ENCODE measurements at regions not wholly inside any gene's neighbourhood (a gene's known extent, or its start where the extent isn't known, plus 50 kb on each side); places are given as distances from the start of the nearest gene placed in this dataset.

DNA sequence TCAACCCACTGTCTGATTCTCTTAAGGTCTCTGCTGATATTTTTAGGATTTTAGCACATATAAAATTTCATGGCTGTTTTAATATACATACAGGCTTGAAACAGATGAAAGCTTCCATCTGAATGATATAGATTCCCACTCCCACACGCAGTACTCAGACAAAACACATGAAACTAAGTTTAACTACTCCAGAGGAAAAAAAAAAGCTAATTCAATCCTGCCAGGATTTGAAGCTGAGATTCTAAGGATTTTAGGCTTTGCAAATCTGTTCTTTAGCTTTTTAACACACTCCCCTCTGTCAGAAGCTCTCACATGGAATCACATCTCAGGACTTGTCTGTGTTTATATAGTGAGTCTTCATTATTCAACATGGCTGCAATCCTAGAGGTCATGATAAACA lies 217.3 kb downstream of the BCAT1 start:
- Histone ChIP-seq H3K4me1 (no peaks in the 10 kb centered on the region), H3K27ac (no peak overlapping the region), H3K4me3 (no peak overlapping the region), H3K4me2 (no peak overlapping the region), H3K9me3 (no peaks in the 10 kb centered on the region)
- CTCF ChIA-PET, result no interaction called here
- no peak for TF ChIP-seq CEBPB (IDR thresholded peaks at IDR 0.05)
- TF ChIP-seq NR3C1 (IDR thresholded peaks at IDR 0.05), result no peak
- no peak for TF ChIP-seq RFX5 (IDR thresholded peaks at IDR 0.05)
- TF ChIP-seq HOXA7 (CRISPR knock-in tag; IDR thresholded peaks at IDR 0.05), result no peak
- no peak for TF ChIP-seq HDAC2 (IDR thresholded peaks at IDR 0.05)
- TF ChIP-seq CBX2 (IDR thresholded peaks at IDR 0.05; ENCODE audit: borderline replicate concordance, low read depth), result no peak
- 2% methylated on average over 1 of the region's 1 CpG for WGBS (ENCODE audit: missing lambda C conversion rate)
- POLR2A ChIA-PET, result no interaction called here
- DNase-seq (ENCODE audit: low read depth in 1 of 2, low spot score in 1 of 2) (no peak), FAIRE-seq (no peak), ATAC-seq (no peak)

GRCh38 chr12:24730489-24730896 lies 218.4 kb downstream of the BCAT1 start:
- no peak for ATAC-seq
- DNase-seq (ENCODE audit: low read depth in 1 of 2, low spot score in 1 of 2), result no peak
- Histone ChIP-seq H3K4me1 (no peaks in the 10 kb centered on the region), H3K27ac (no peak overlapping the region), H3K4me3 (no peak overlapping the region), H3K4me2 (no peak overlapping the region), H3K9me3 (no peaks in the 10 kb centered on the region)
- no peak for FAIRE-seq
- ChIA-PET POLR2A (no interaction called here), CTCF (no interaction called here)
- 0% methylated on average over 1 of the region's 1 CpG for WGBS (ENCODE audit: missing lambda C conversion rate)
- TF ChIP-seq ZNF302 (CRISPR knock-in tag; IDR thresholded peaks at IDR 0.05), result no peak
- no peak for TF ChIP-seq EP300 (IDR thresholded peaks at IDR 0.05)
- no peak for TF ChIP-seq HOXB13 (CRISPR knock-in tag; IDR thresholded peaks at IDR 0.05; ENCODE audit: low read depth)
- no peak for TF ChIP-seq BHLHE40 (IDR thresholded peaks at IDR 0.05; ENCODE audit: low read depth, low read length)
- no peak for TF ChIP-seq HMGXB4 (CRISPR knock-in tag; IDR thresholded peaks at IDR 0.05; ENCODE audit: borderline replicate concordance)
- TF ChIP-seq MAFK (IDR thresholded peaks at IDR 0.05; ENCODE audit: partially characterized antibody), result no peak
- TF ChIP-seq, protein P1, sequence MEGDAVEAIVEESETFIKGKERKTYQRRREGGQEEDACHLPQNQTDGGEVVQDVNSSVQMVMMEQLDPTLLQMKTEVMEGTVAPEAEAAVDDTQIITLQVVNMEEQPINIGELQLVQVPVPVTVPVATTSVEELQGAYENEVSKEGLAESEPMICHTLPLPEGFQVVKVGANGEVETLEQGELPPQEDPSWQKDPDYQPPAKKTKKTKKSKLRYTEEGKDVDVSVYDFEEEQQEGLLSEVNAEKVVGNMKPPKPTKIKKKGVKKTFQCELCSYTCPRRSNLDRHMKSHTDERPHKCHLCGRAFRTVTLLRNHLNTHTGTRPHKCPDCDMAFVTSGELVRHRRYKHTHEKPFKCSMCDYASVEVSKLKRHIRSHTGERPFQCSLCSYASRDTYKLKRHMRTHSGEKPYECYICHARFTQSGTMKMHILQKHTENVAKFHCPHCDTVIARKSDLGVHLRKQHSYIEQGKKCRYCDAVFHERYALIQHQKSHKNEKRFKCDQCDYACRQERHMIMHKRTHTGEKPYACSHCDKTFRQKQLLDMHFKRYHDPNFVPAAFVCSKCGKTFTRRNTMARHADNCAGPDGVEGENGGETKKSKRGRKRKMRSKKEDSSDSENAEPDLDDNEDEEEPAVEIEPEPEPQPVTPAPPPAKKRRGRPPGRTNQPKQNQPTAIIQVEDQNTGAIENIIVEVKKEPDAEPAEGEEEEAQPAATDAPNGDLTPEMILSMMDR (IDR thresholded peaks at IDR 0.05), result no peak
- no peak for TF ChIP-seq ZFP36 (IDR thresholded peaks at IDR 0.05; ENCODE audit: borderline replicate concordance, partially characterized antibody)
- no peak for TF ChIP-seq FOXS1 (CRISPR knock-in tag; IDR thresholded peaks at IDR 0.05)
- no peak for TF ChIP-seq RNF2 (IDR thresholded peaks at IDR 0.05; ENCODE audit: borderline replicate concordance, low read depth)
- TF ChIP-seq, protein P2, sequence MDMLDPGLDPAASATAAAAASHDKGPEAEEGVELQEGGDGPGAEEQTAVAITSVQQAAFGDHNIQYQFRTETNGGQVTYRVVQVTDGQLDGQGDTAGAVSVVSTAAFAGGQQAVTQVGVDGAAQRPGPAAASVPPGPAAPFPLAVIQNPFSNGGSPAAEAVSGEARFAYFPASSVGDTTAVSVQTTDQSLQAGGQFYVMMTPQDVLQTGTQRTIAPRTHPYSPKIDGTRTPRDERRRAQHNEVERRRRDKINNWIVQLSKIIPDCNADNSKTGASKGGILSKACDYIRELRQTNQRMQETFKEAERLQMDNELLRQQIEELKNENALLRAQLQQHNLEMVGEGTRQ (IDR thresholded peaks at IDR 0.05), result no peak
- no peak for TF ChIP-seq ZSCAN20 (CRISPR knock-in tag; IDR thresholded peaks at IDR 0.05)
- TF ChIP-seq, protein P3, sequence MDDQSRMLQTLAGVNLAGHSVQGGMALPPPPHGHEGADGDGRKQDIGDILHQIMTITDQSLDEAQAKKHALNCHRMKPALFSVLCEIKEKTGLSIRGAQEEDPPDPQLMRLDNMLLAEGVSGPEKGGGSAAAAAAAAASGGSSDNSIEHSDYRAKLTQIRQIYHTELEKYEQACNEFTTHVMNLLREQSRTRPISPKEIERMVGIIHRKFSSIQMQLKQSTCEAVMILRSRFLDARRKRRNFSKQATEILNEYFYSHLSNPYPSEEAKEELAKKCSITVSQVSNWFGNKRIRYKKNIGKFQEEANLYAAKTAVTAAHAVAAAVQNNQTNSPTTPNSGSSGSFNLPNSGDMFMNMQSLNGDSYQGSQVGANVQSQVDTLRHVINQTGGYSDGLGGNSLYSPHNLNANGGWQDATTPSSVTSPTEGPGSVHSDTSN (IDR thresholded peaks at IDR 0.05), result no peak
- TF ChIP-seq SREBF2 (IDR thresholded peaks at IDR 0.05), result no peak
- TF ChIP-seq JUNB (IDR thresholded peaks at IDR 0.05), result no peak
- TF ChIP-seq EHMT2 (IDR thresholded peaks at IDR 0.05; ENCODE audit: low read depth), result no peak
- TF ChIP-seq ESRRA (IDR thresholded peaks at IDR 0.05; ENCODE audit: borderline replicate concordance, low read length), result no peak
- TF ChIP-seq CHD2 (IDR thresholded peaks at IDR 0.05; ENCODE audit: low read length, partially characterized antibody), result no peak
- no peak for TF ChIP-seq CBX8 (IDR thresholded peaks at IDR 0.05)
